UCSD-AML1 (cell line): ENCODE measurements at regions not wholly inside any gene's neighbourhood (a gene's known extent, or its start where the extent isn't known, plus 50 kb on each side); places are given as distances from the start of the nearest gene placed in this dataset.
A peak's percentile ranks its signal among the peaks of the same experiment; 100 is the strongest.

ENCODE experiments used
- DNase-seq: peaks from one replicate; lab custom pipeline; 2025; ENCODE audit not compliant: unreplicated experiment; lab: John Stamatoyannopoulos, UW

GRCh38 chr5:61735995-61736394, 403.9 kb downstream of the ZSWIM6 start:
- DNase-seq, result no peak

- DNase-seq, result no peak
Observed at GRCh38 chr5:61737301-61737963, 405.4 kb downstream of the ZSWIM6 start.

- no peak for DNase-seq
Observed at GRCh38 chr5:61737964-61738340, 405.9 kb downstream of the ZSWIM6 start.

GRCh38 chr5:61738446-61738845, 406.4 kb downstream of the ZSWIM6 start:
- no peak for DNase-seq

GRCh38 chr5:61744690-61745619, 412.9 kb downstream of the ZSWIM6 start:
- DNase-seq, result no peak

GRCh38 chr5:61746831-61747575, 414.9 kb downstream of the ZSWIM6 start:
- DNase-seq, result no peak

- no peak for DNase-seq
Observed at GRCh38 chr5:61748121-61748520, 416.1 kb downstream of the ZSWIM6 start.

- DNase-seq, result no peak
Observed at GRCh38 chr5:61748651-61749050, 416.6 kb downstream of the ZSWIM6 start.

- DNase-seq, result no peak
Observed at GRCh38 chr5:61752588-61752987, 420.5 kb downstream of the ZSWIM6 start.

GRCh38 chr5:61754792-61755191, 422.7 kb downstream of the ZSWIM6 start:
- DNase-seq, result no peak

- no peak for DNase-seq
Observed at GRCh38 chr5:61755726-61756222, 423.7 kb downstream of the ZSWIM6 start.

- DNase-seq, result no peak
Observed at GRCh38 chr5:61758711-61759110, 426.7 kb downstream of the ZSWIM6 start.

GRCh38 chr5:61765471-61765870, 433.4 kb downstream of the ZSWIM6 start:
- no peak for DNase-seq

- DNase-seq, result no peak
Observed at GRCh38 chr5:61766141-61766540, 434.1 kb downstream of the ZSWIM6 start.

- no peak for DNase-seq
Observed at GRCh38 chr5:61767231-61768080, 435.4 kb downstream of the ZSWIM6 start.

- DNase-seq, result peak; percentile 10
Observed at GRCh38 chr5:61768692-61769281, 436.7 kb downstream of the ZSWIM6 start.

GRCh38 chr5:61771062-61771461, 439.0 kb downstream of the ZSWIM6 start:
- no peak for DNase-seq

- no peak for DNase-seq
Observed at GRCh38 chr5:61771808-61772207, 439.8 kb downstream of the ZSWIM6 start.

- DNase-seq, result no peak
Observed at GRCh38 chr5:61775901-61776300, 443.8 kb downstream of the ZSWIM6 start.

- DNase-seq, result no peak
Observed at GRCh38 chr5:61777292-61777691, 445.2 kb downstream of the ZSWIM6 start.
